ENCODE measurements at regions not wholly inside any gene's neighbourhood (a gene's known extent, or its start where the extent isn't known, plus 50 kb on each side); places are given as distances from the start of the nearest gene placed in this dataset.
"Not testable (repeated sequence)": the region's sequence is repeated elsewhere in the genome, so short reads cannot be mapped to it uniquely, and the experiment has no call there.

GRCh38 chrX:39492497-39493162 is 605.1 kb downstream of the BCOR start:
- H3K36me3 ChIP-seq, result no peaks in the 10 kb centered on the region
- TF ChIP-seq POLR2A (IDR thresholded peaks at IDR 0.05) (no peak), CTCF (IDR thresholded peaks at IDR 0.05) (no peak)
- intact Hi-C loops (cut with DNase I; ENCODE audit: low total_unique reads), result no loop called here

DNA sequence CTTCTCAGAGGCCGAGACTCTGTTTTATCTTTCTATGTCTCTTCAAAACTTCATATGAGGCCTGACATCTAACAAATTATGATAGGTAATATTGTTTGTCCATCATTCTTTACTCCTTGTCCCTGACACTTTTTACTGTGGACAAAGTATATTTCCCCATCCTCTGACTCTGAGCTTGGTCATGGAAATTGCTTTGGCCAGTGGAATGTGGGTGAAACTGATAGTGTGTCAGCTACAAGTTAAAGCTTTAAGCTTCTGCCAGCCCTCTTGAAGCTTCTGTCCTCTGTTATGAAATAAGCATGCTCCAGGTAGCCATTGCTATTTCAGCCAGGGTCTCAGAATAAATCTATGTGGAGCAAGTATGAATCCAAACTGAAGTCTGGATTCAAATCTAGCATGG is 604.6 kb downstream of the BCOR start:
- Histone ChIP-seq H3K4me1 (no peaks in the 10 kb centered on the region), H3K4me3 (no peak overlapping the region), H3K36me3 (no peaks in the 10 kb centered on the region), H3K27ac (no peak overlapping the region), H3K9me3 (no peaks in the 10 kb centered on the region), H3K27me3 (no peaks in the 10 kb centered on the region)
- DNase-seq, result no peak
- intact Hi-C loops (cut with DNase I; ENCODE audit: low total_unique reads), result no loop called here
- TF ChIP-seq POLR2A (IDR thresholded peaks at IDR 0.05) (no peak), CTCF (IDR thresholded peaks at IDR 0.05) (no peak)

More at GRCh38 chrX:39492497-39493162, 605.1 kb downstream of the BCOR start:
- Histone ChIP-seq H3K27ac (peak overlapping the region in 1 of 2 donors; percentile 24), H3K9me3 (no peaks in the 10 kb centered on the region), H3K4me1 (no peaks in the 10 kb centered on the region), H3K27me3 (no peaks in the 10 kb centered on the region), H3K4me3 (no peak overlapping the region)
- DNase-seq, result peak in 1 of 2 donors; percentile 35

- H3K4me1 ChIP-seq; intact Hi-C loops (cut with DNase I; ENCODE audit: low total_unique reads); H3K27ac ChIP-seq; DNase-seq; H3K36me3 ChIP-seq; H3K4me3 ChIP-seq; H3K27me3 ChIP-seq; H3K9me3 ChIP-seq: not testable (repeated sequence)
Observed at GRCh38 chrX:39497117-39497516, 600.6 kb downstream of the BCOR start.

- Histone ChIP-seq H3K4me3 (no peak overlapping the region), H3K27me3 (peaks cover 0 to 3% of the 10 kb centered on the region in 2 donors), H3K27ac (no peak overlapping the region), H3K4me1 (no peaks in the 10 kb centered on the region), H3K9me3 (no peaks in the 10 kb centered on the region), H3K36me3 (no peaks in the 10 kb centered on the region)
- intact Hi-C loops (cut with DNase I; ENCODE audit: low total_unique reads), result no loop called here
- TF ChIP-seq CTCF (IDR thresholded peaks at IDR 0.05) (no peak), POLR2A (IDR thresholded peaks at IDR 0.05) (no peak)
- no peak for DNase-seq
Observed at GRCh38 chrX:39497702-39498265, 600.0 kb downstream of the BCOR start.

DNA sequence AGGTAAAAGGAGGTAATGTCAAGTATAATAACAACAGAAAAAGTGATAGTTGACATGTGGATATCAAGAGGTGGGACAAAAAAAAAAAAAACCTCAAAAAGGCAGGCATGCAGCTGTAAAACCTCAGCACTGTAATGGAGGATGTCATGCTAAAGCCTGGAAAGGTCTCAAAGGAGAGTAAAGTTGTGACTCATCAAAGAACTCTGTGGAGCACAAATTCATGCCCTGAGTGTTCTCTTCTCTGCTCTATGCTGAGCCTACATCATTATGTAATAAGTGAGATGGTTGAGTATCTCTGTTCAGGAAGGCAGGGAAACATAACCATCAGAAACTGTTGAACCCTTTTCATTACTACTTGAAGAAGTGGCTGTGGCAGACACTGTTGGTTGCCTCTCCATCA is 597.8 kb downstream of the BCOR start:
- no peaks in the 10 kb centered on the region for H3K36me3 ChIP-seq
- intact Hi-C loops (cut with DNase I; ENCODE audit: low total_unique reads), result no loop called here
- peaks cover 0 to 3% of the 10 kb centered on the region in 2 donors for H3K27me3 ChIP-seq
- TF ChIP-seq POLR2A (IDR thresholded peaks at IDR 0.05) (no peak), CTCF (IDR thresholded peaks at IDR 0.05) (no peak)
- H3K4me3 ChIP-seq, result no peak overlapping the region
- H3K27ac ChIP-seq, result no peak overlapping the region
- H3K9me3 ChIP-seq, result no peaks in the 10 kb centered on the region
- no peak for DNase-seq
- H3K4me1 ChIP-seq, result no peaks in the 10 kb centered on the region

Measured in uterus (tissue), 3 donors.